SK-N-DZ (cell line): ENCODE measurements at regions not wholly inside any gene's neighbourhood (a gene's known extent, or its start where the extent isn't known, plus 50 kb on each side); places are given as distances from the start of the nearest gene placed in this dataset.
"Not testable (repeated sequence)": the region's sequence is repeated elsewhere in the genome, so short reads cannot be mapped to it uniquely, and the experiment has no call there.

ENCODE experiments used
- DNase-seq: peaks from one replicate; pipeline ENCODE4 v3.0.0-alpha.2; 2015; ENCODE audit warnings: low spot score

GRCh38 chr18:37836071-37836970, 270.7 kb upstream of the CELF4 start:
- DNase-seq = no peak

- not testable (repeated sequence) for DNase-seq
These were observed 266.6 kb upstream of the CELF4 start for GRCh38 chr18:37832010-37832695.

GRCh38 chr18:37812961-37813360, 247.4 kb upstream of the CELF4 start:
- DNase-seq = no peak

GRCh38 chr18:37805773-37806404, 240.3 kb upstream of the CELF4 start:
- no peak for DNase-seq

- DNase-seq = no peak
These were observed 231.3 kb upstream of the CELF4 start for GRCh38 chr18:37796823-37797349.

- no peak for DNase-seq
These were observed 221.9 kb upstream of the CELF4 start for GRCh38 chr18:37787452-37787851.

- DNase-seq = no peak
These were observed 218.2 kb upstream of the CELF4 start for GRCh38 chr18:37783771-37784170.

- no peak for DNase-seq
These were observed 213.6 kb upstream of the CELF4 start for GRCh38 chr18:37779220-37779619.

- DNase-seq = peak; percentile 82
These were observed 213.0 kb upstream of the CELF4 start for GRCh38 chr18:37778417-37779165.

- no peak for DNase-seq
These were observed 204.2 kb upstream of the CELF4 start for GRCh38 chr18:37769826-37770225.

- DNase-seq = no peak
These were observed 199.1 kb upstream of the CELF4 start for GRCh38 chr18:37764541-37765288.

- no peak for DNase-seq
These were observed 196.6 kb upstream of the CELF4 start for GRCh38 chr18:37762076-37762621.

GRCh38 chr18:37754141-37754540, 188.5 kb upstream of the CELF4 start:
- no peak for DNase-seq

- no peak for DNase-seq
These were observed 176.8 kb upstream of the CELF4 start for GRCh38 chr18:37742436-37742835.

- DNase-seq = no peak
These were observed 175.5 kb upstream of the CELF4 start for GRCh38 chr18:37741032-37741623.

GRCh38 chr18:37734406-37734805, 168.8 kb upstream of the CELF4 start:
- DNase-seq = no peak

- DNase-seq = no peak
These were observed 164.1 kb upstream of the CELF4 start for GRCh38 chr18:37729716-37730115.

GRCh38 chr18:37724206-37724605, 158.6 kb upstream of the CELF4 start:
- no peak for DNase-seq

- no peak for DNase-seq
These were observed 156.2 kb upstream of the CELF4 start for GRCh38 chr18:37721544-37722522.
